Caki2 (cell line): ENCODE measurements at regions not wholly inside any gene's neighbourhood (a gene's known extent, or its start where the extent isn't known, plus 50 kb on each side); places are given as distances from the start of the nearest gene placed in this dataset.
"Not testable (repeated sequence)": the region's sequence is repeated elsewhere in the genome, so short reads cannot be mapped to it uniquely, and the experiment has no call there.

Experiments
- DNase-seq: peaks from one replicate; pipeline ENCODE4 v3.0.0-alpha.2; 2015; ENCODE audit warnings: low read depth
- in situ Hi-C: cut with HindIII; loops from 2 replicates; pipeline ENCODE4 v1.10.0; 2016; ENCODE audit warnings: low sequenced_read_pairs, low pct_unique_long_range_greater_than_20kb, mixed read lengths

DNA sequence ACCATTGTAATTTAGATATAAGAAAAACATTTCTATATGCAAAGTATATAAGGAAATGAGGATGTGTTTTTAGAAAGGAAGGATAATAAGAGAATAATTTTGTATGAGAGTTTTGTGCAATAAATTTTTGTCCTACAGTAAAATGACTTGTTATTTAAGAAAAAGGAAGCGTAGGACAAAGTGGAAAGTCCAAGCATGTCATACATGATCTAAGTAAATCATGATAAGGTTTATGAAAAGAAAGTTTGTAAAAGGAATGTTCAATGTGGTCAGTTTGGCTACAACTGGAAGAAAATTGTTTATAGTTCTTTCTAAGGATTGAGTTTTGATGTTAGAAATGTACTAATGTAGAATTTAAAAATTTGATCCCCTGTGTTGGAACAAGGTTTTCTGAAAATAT is 222.3 kb downstream of the KATNAL1 start:
- in situ Hi-C loops: no loop called here
- DNase-seq: no peak

DNA sequence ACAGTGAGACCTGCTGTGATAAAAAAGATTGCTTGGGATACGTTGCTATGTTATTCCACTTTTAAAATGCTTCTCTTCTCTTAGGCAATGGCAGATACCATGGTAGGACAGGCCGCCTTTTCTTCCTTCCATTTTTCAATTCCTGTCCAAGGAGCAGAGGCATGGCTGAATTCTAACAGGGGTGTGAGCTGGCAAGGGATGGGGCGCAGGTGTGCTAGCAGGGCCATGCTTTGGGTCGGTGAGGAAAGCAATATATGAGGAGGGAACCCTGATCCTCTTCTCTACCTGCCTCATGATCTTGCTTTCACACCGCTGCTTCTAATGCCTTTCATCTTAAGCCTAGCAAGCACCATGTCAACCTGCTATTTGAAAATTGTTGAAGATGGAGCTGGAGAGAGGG is 225.0 kb downstream of the KATNAL1 start:
- in situ Hi-C loops: no loop called here
- DNase-seq: no peak

DNA sequence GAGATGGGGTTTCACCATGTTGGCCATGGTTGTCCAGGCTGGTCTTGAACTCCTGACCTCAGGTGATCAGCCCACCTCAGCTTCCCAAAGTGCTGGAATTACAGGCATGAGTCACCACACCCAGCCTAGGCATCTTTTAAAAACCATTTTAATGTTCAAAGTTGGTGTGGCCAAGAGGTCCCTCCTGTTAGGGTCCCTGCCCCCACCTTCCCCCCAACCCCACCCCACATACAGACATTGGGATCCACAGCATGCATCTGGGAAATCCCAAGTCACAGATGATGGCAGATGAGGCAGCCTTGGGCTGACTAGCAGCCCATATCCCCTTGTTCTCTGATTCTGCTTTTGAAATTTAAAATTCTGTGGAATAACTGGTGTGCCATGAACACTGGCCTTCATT is 226.0 kb downstream of the KATNAL1 start:
- in situ Hi-C loops: no loop called here
- DNase-seq: no peak

DNA sequence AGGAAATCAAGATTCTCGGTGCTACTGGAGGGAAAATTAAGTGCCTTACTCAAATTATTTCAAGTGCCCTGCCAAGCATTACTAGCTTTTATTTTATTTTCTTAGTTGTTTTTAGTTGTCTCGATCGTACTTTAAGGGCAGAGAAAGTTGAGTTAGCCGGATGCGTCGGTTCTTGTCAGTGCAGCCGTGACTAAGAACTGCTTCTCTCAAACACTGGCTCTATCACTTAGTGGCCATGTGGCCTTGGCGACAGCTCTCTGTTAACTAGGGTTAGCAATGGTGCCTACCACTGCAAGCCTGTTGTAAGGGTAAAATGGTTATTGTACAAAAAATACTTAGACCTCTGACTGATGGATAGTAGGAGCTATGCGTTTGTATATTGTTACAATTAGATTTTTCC is 227.8 kb downstream of the KATNAL1 start:
- DNase-seq: no peak

DNA sequence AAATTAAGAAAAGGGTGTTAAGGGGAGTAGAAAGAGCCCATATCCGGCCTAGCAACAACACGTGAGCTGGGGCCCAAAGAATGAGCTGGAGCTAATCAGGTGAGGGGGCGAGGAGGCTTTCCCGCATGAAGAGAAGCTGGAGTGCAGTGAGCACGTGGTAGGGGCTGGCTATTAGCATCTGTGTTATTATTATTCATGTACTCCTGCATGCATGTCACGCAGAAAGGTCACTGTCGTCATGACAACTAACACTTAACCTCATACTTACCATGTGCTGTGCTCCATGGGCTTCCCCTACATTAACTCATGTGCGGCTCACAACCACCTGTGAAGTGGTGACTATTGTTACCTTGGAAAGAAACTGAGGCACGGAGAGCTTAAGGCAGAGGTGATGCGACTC is 227.6 kb upstream of the UBL3 start:
- in situ Hi-C loops: no loop called here
- no peak for DNase-seq

More for the DNA sequence above, 227.8 kb downstream of the KATNAL1 start:
- in situ Hi-C loops: no loop called here

DNA sequence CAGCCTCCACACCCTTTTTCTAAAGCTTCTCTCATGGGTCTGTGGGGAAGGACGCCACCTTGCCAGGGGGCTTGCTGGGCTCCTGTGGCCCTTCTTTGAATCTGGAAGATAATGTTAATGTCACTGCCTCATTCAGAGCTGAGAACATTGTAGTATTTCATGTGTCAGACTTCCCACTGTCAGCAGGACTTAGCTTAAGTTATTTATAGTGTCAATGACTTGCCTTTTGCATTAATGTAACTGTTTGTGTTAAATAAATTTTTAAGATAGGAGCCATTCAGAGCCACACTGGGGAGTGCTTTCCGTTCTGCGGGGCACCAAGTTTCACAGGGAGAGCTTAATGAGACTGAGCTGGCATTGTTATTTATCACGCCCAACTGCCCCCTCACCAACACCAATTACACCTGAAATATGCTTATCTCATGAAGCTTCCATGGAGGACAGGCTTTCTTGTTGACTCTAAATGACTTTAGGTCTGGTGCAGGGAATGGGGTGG is 226.9 kb upstream of the UBL3 start:
- in situ Hi-C loops: no loop called here
- no peak for DNase-seq

DNA sequence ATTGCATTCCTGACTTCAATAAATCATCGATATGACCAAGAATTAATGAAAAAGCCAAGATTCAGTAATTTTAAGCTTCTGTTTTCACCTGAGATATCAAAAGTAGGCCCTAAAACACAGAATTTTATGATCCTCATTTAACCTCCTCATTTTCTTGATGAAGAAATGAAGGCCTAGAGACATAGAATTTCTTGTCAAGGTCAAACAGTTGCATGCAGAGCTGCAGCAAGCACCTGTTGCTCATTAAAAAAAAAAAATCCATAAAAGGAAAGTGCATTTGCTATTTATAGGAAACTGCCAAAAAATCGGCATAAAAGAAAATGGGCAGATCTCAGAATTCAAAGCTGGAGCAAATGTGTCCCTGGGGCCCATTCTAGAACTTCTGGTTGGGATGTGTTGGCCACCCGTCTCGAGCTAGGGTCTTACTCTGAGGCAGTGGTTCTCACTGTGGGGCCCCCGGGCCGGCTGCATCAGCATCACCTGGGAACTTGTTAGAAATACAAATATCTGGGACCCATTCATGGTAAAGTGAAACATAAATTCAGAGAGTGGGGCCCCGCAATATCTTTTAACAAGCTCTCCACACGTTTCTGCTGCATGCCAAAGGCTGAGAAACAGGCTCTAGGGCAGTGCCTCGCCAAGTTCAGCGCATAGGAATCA is 224.7 kb upstream of the UBL3 start:
- in situ Hi-C loops: no loop called here

DNA sequence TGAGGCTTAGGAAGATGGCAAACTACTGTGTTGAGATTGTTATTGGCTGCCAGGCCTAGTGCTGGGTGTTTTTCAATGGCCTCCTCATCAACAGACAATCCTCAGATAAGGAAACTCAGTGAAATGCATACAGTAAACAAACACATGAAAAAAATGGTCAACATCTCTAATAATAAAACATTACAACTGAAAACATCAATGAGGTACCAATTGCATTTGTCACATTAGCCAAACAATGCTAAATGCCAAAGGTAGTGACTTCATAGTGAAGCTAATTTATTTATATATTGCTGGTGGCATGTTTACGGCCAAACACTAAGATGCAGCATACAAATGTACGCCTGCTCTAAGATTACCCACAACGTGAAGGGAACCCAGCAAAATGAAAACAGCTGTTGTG is 224.0 kb upstream of the UBL3 start:
- DNase-seq: no peak
- in situ Hi-C loops: no loop called here

More for the DNA sequence above, 224.7 kb upstream of the UBL3 start:
- no peak for DNase-seq

DNA sequence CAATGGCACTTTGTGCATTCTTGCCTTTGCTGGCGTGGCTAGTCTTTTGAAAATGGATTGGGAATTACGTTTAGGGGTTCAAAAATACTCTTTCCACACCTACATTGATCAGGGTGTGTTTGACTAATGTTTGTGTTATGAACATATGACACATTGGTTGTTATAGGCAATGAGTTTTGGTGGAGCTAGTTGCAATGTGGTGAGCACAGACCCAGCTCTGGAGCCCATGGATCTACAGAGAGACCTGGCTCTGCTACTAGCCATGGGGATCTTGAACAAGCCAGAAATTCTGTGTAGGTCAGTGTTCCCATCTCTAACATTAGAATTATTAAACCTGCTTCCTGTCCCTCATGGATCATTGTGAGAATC is 222.4 kb upstream of the UBL3 start:
- no peak for DNase-seq
- in situ Hi-C loops: no loop called here

DNA sequence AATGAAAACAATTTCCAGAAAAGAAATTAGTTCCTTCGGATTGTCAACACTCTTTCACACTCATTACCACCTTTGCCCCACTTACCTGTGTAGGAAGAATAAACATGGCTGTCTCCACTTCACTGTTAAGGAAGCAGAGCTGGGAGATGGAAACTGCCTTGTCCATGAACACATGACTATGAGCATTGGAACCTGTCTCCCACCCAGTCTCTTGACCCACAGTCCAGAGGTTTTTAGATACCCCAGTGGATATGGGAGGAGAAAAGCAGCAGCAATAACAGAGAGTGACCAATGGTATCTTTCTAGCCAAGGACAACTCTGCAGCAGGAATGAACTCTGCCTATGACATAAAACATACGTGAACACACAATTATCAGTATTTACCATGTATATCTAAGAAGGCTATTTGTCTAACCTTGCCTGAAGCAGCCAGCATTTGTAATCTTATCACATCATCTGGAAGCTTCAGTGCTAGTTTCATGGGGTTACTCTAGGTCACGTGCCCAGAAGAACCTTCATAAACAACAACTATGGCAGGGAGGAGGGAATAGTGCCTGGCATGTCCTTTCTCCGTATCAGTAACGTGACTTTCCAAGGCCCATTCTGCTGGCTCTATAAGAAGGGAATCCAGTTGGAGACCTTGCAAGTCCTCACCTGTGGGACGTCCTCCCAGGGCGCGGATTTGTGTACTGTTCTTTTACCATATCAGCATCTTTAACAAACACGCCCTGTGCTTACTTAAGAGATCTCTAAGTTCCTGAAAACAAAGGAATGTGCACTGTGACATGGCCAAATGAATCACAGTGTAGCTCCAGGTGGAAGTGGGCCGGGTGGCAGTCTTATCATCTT is 221.8 kb upstream of the UBL3 start:
- no peak for DNase-seq
- in situ Hi-C loops: no loop called here

DNA sequence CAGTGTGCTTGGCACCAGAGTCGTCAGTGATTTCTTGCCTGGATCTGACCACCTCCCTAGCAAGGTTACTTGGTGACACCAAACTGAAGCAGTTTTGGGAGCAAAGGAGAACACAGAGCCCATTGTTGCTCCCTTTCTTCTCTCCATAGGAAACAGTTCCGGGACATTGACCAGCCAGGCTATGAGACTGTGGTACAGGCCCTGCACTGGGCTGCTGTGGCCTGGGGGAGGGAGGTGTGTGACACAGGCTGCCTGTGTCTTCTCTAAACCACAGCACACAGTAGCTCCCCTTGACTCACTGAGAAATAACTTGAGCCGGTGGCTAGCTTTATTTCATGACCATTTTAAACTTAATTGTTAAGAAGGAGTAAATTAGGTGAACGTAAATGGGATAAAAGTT is 214.8 kb upstream of the UBL3 start:
- in situ Hi-C loops: no loop called here
- DNase-seq: no peak

DNA sequence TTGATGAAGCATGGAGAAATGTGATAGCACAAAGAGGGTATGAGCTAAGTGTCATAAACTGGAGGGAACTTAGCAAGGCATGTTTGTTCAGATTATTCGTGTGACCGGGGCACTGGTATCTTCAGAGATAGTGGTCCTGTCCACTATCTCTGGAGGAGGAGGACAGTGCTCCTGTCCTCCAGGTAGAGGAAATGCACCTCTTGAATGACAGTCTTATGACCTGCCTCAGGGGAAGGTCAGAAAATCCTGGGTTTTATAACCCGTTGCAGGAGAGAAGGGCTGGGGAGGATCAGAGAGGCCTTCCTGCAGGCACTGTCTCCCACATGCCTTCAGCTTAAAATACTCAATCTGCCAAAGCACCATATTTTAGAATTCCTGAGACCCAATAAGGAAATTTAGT is 213.5 kb upstream of the UBL3 start:
- in situ Hi-C loops: no loop called here

DNA sequence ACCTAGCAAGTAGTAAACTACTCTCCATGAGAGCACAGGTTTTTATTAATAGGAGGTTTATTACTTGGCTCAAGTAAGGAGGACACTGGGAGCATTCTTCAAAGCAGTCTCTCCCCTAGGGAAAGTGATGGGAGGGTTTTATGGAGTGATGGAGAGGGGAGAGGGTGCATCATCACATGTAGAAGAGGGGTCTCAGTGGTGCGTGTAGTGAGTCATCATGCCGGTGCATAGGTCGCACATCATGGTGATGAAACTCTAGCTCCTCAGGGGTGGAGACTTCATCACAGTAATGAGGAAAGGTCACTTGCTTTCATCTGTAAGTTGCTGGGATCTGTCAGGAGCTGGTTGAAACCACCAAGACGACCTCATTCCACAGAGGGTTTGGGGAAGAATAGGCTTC is 210.8 kb upstream of the UBL3 start:
- DNase-seq: no peak
- in situ Hi-C loops: no loop called here

More for the DNA sequence above, 213.5 kb upstream of the UBL3 start:
- no peak for DNase-seq

DNA sequence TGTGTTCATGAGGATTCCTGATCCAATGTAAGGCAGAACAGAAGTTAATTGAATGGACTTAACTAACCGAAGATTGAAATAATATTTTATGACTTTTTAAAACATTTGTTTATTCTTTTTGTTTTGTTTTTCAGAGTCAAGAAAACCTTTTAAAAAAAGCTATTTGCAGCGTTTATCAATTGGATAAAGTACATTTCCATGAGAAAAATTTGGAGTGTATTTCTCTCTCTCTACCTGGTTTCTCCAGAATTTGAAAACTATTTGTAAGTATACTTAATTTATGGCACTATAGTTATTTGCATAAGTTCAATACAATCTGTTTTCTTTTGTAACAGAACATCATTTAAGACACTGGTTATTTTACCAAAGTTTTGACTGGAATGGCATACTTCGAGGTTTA is 208.0 kb upstream of the UBL3 start:
- DNase-seq: no peak
- in situ Hi-C loops: no loop called here

DNA sequence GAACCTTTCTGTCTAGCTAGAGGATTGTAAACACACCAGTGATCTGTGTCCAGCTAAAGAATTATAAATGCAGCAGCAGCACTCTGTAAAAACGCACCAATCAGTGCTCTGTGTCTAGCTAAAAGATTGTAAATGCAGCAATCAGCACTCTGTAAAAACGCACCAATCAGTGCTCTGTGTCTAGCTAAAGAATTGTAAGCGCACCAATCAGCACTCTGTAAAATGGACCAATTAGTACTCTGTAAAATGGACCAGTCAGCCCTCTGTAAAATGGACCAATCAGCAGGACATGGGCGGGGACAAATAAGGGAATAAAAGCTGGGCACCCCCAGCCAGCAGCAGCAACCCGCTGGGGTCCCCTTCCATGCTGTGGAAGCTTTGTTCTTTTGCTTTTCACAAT is 204.1 kb upstream of the UBL3 start:
- in situ Hi-C loops, DNase-seq: not testable (repeated sequence)

DNA sequence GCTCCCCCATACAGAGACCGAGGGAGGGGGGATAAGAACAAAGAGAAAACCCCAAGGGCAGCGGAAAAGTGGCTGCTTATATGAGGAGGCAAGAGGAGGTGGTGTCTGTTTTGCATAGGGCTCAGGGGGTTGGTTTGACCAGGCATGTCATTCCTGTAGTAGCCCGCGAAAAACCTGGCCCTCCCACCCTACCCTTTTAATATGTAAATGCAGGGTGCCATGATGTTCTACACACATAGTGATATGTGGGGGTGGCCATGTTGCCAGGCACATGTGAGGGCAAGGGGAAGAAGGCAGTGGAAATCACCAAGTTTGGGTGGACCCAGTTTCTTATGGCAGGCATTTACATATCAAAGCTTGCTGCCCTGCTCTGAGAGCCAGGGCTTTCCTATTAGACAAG is 203.5 kb upstream of the UBL3 start:
- in situ Hi-C loops: no loop called here
- DNase-seq: no peak

DNA sequence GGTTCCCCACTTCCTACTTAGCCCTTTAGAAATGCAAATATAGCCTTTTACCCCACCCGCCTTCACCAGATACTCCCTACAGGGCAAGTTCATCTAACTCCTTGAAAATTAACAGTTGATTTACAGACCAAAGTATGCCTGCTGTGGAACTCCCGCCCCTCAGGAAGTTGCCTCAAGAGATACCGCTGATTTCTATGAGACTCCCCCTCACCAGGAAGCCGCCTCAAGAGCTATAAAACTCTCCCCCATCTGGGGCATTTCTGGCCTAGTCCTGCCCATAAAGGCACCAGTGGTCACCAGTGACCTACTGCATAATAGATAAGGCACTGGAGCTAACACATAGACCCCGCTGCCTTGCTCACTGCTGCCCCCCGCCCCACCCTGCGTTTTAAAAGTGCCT is 201.7 kb upstream of the UBL3 start:
- DNase-seq: no peak
- in situ Hi-C loops: no loop called here

DNA sequence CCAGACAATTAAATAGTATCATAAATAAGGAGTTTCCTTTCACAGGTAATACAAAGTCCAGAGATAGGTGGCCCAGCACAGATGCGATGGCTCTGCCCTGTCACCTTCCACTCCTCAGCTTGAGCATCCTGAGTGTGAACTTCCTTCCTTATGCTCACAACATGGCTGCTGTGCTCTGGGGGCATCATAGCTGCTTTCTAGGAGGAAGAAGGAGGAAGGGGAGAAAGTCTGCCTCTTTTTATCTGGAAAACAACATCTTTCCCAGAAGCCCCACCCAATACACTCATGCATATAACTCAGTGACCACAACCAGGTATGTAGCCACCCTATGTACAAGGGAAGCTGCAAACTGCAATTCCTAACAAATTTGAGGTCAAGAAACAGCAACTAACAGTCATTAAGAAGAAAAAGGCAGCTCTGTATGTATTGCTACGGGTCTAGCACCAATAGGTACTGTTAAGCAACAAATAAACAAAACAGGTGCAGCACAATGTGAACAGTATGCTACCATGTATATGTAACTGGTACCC is 201.2 kb upstream of the UBL3 start:
- DNase-seq: no peak
- in situ Hi-C loops: no loop called here

DNA sequence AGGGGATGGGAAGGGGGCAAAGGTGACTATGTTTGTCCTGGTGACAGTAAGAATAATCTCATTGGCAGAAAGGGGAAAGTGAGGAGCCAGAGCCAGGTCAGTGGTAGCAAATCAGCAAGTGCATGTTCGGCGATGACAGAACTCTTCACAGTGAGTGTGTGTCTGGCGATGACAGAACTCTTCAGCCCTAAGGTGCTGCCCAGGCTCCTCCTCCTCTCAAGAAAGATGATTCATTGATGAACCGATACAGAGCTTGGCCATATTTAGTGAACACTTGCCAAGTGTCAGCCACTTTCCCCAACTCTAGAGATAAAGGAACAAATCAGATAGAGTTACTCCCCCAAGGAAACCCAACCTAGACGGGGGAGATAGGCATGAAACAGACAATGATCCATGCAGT is 199.3 kb upstream of the UBL3 start:
- no peak for DNase-seq
- in situ Hi-C loops: no loop called here
